RWPE1 (cell line): ENCODE measurements at regions not wholly inside any gene's neighbourhood (a gene's known extent, or its start where the extent isn't known, plus 50 kb on each side); places are given as distances from the start of the nearest gene placed in this dataset.
A peak's percentile ranks its signal among the peaks of the same experiment; 100 is the strongest.

Source experiments
- CTCF ChIA-PET: fragments of 350-600 bp; sonication (Branson Sonifier 250); formaldehyde crosslinking; extraction: SDS; loops from one replicate; lab custom pipeline; 2021; lab: Yijun Ruan, JAX
- POLR2A ChIA-PET: fragments of 400-600 bp; formaldehyde crosslinking; extraction: SDS; loops from one replicate; lab custom pipeline; 2020; ENCODE audit warnings: antibody characterized with exemption; ENCODE audit not compliant: low non-redundant PET; lab: Yijun Ruan, JAX
- DNase-seq: peaks from one replicate; pipeline ENCODE4 v3.0.0; 2012; ENCODE audit warnings: low spot score
- H3K27ac ChIP-seq: fragments of 450-650 bp; 2 replicates; pipeline ENCODE4 v1.5.1; 2017
- TF ChIP-seq, protein P1 (sequence below): fragments of 450-650 bp; conservative IDR thresholded peaks from 2 replicates; pipeline ENCODE4 v1.5.1; 2017; ENCODE audit warnings: low read depth, mild to moderate bottlenecking

DNA sequence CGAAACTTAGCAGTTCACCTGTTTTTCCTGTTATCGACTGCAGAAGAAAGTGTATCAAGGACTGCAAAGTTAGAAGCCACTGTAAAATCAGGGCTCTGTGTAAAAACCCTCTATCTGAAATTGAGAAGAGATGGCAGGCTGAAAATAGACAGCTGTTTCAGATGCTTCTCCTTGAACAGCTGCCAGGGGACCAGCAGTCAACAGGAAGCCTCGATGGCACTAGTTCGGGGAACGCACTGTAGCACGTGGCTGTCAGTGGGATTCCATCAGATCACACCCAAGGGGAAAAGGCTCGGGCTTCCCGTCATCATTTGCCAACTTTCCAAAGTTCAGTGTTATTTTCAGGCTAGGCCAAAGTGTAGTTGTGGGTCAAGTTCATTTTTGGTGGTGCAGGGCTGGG lies 316.9 kb downstream of the TXNL1 start:
- TF ChIP-seq, protein P1, sequence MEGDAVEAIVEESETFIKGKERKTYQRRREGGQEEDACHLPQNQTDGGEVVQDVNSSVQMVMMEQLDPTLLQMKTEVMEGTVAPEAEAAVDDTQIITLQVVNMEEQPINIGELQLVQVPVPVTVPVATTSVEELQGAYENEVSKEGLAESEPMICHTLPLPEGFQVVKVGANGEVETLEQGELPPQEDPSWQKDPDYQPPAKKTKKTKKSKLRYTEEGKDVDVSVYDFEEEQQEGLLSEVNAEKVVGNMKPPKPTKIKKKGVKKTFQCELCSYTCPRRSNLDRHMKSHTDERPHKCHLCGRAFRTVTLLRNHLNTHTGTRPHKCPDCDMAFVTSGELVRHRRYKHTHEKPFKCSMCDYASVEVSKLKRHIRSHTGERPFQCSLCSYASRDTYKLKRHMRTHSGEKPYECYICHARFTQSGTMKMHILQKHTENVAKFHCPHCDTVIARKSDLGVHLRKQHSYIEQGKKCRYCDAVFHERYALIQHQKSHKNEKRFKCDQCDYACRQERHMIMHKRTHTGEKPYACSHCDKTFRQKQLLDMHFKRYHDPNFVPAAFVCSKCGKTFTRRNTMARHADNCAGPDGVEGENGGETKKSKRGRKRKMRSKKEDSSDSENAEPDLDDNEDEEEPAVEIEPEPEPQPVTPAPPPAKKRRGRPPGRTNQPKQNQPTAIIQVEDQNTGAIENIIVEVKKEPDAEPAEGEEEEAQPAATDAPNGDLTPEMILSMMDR = no peak
- no peak for DNase-seq
- ChIA-PET CTCF (no interaction called here), POLR2A (no interaction called here)
- no peak overlapping the region for H3K27ac ChIP-seq

GRCh38 chr18:56319953-56320352 lies 318.4 kb downstream of the TXNL1 start:
- ChIA-PET CTCF (no interaction called here), POLR2A (no interaction called here)
- no peak for DNase-seq
- TF ChIP-seq, protein P1 = no peak
- no peak overlapping the region for H3K27ac ChIP-seq

DNA sequence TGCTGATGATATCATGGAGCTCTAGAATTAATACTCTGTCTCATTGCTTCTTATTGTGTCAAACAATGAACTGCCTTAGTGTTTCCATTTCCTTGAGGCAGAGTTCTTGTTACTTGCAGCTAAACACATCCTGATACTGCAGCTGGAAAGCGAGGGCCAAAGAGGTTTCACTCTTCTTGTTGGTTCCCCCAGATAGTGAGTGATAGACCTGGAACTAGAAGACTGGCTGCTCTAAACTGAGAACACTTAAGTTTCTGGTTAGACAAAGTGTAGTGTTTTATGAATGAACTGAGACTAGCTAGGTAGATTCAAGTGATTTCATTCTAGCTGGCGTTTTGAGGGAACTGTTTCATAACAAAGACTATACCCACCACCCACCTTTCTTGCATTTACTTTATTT lies 321.7 kb downstream of the TXNL1 start:
- no peak overlapping the region for H3K27ac ChIP-seq
- POLR2A ChIA-PET = no interaction called here
- TF ChIP-seq, protein P1 = no peak
- CTCF ChIA-PET = no interaction called here
- DNase-seq = no peak

DNA sequence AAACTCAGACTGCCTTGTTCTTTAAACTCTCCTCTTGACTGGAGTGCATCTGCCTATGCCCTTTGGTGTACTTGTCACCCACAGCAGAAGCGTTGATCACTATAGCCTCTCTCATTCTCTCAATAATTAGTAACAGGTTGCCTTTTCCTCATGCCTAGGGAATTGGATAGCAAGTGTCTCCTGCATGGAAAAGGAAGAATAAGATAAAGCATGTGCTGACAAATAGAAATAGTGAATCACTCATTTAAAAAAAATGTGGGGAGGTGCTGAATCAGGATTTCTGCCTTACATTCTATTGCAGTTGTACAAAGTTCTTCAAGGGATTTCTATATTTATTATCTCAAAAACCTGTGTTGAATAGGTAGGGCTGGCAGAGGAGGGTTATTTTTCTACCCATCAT lies 323.0 kb downstream of the TXNL1 start:
- DNase-seq = peak; percentile 1
- ChIA-PET CTCF (no interaction called here), POLR2A (no interaction called here)
- no peak overlapping the region for H3K27ac ChIP-seq
- TF ChIP-seq, protein P1 = no peak

- TF ChIP-seq, protein P1 = no peak
- H3K27ac ChIP-seq = no peak overlapping the region
- ChIA-PET CTCF (no interaction called here), POLR2A (no interaction called here)
- DNase-seq = no peak
These were observed 324.0 kb downstream of the TXNL1 start for GRCh38 chr18:56314396-56314795.

GRCh38 chr18:56312551-56313335 lies 325.6 kb downstream of the TXNL1 start:
- POLR2A ChIA-PET = no interaction called here
- H3K27ac ChIP-seq = no peak overlapping the region
- DNase-seq = no peak
- CTCF ChIA-PET = interaction anchor here (0.6 kb wide), 1 partner anchor 646 kb away, joined by 4 read pairs; no protein-coding TSS in a partner anchor
- TF ChIP-seq, protein P1 = no peak
